Chondrocyte (in vitro differentiated cells): ENCODE measurements at regions not wholly inside any gene's neighbourhood (a gene's known extent, or its start where the extent isn't known, plus 50 kb on each side); places are given as distances from the start of the nearest gene placed in this dataset.

Experiments used
- DNase-seq: peaks from one replicate; pipeline ENCODE4 v3.0.0; 2021; ENCODE audit warnings: mixed read lengths, low spot score
- H3K27ac Mint-ChIP-seq: one replicate; pipeline ENCODE4 v1.8.0; 2021; ENCODE audit warnings: mild to moderate bottlenecking, moderate library complexity, mixed read lengths; ENCODE audit not compliant: unreplicated experiment
- H3K27me3 Mint-ChIP-seq: 2 replicates; pipeline ENCODE4 v1.8.0; 2021; ENCODE audit warnings: low read depth, mixed read lengths
- H3K36me3 Mint-ChIP-seq: 2 replicates; pipeline ENCODE4 v1.8.0; 2021; ENCODE audit warnings: low read depth, mixed read lengths
- H3K4me1 Mint-ChIP-seq: 2 replicates; pipeline ENCODE4 v1.8.0; 2021; ENCODE audit warnings: low read depth, mild to moderate bottlenecking, mixed read lengths
- H3K4me3 Mint-ChIP-seq: one replicate; pipeline ENCODE4 v1.8.0; 2021; ENCODE audit warnings: mild to moderate bottlenecking, moderate library complexity, mixed read lengths; ENCODE audit not compliant: unreplicated experiment
- H3K9me3 Mint-ChIP-seq: 2 replicates; pipeline ENCODE4 v1.8.0; 2021; ENCODE audit warnings: low read depth, mixed read lengths
- CTCF ChIP-seq: fragments of 200-600 bp; sonication (generic); IDR thresholded peaks from 2 replicates; pipeline ENCODE4 v1.5.0; 2021; ENCODE audit warnings: antibody characterized with exemption, mild to moderate bottlenecking, moderate library complexity

- no peak overlapping the region for H3K27ac Mint-ChIP-seq
- DNase-seq, result no peak
- no peaks in the 10 kb centered on the region for H3K4me1 Mint-ChIP-seq
- no peaks in the 10 kb centered on the region for H3K36me3 Mint-ChIP-seq
- H3K9me3 Mint-ChIP-seq, result no peaks in the 10 kb centered on the region
- no peak overlapping the region for H3K4me3 Mint-ChIP-seq
- peaks cover 2% of the 10 kb centered on the region for H3K27me3 Mint-ChIP-seq
- no peak for TF ChIP-seq CTCF
Observed at GRCh38 chr7:115754226-115754625, 276.3 kb downstream of the TFEC start.

- no peaks in the 10 kb centered on the region for H3K36me3 Mint-ChIP-seq
- H3K4me3 Mint-ChIP-seq, result no peak overlapping the region
- DNase-seq, result no peak
- TF ChIP-seq CTCF, result no peak
- H3K4me1 Mint-ChIP-seq, result peaks cover 4% of the 10 kb centered on the region
- H3K27ac Mint-ChIP-seq, result no peak overlapping the region
- no peaks in the 10 kb centered on the region for H3K27me3 Mint-ChIP-seq
- no peaks in the 10 kb centered on the region for H3K9me3 Mint-ChIP-seq
Observed at GRCh38 chr7:115749924-115750323, 280.6 kb downstream of the TFEC start.

GRCh38 chr7:115748123-115748738 lies 282.3 kb downstream of the TFEC start:
- peak; percentile 78 for TF ChIP-seq CTCF
- Mint-ChIP-seq H3K27me3 (no peaks in the 10 kb centered on the region), H3K27ac (no peak overlapping the region)

GRCh38 chr7:115747174-115747573 lies 283.4 kb downstream of the TFEC start:
- peaks cover 4% of the 10 kb centered on the region for H3K4me1 Mint-ChIP-seq
- TF ChIP-seq CTCF, result no peak
- H3K27me3 Mint-ChIP-seq, result no peaks in the 10 kb centered on the region
- no peaks in the 10 kb centered on the region for H3K36me3 Mint-ChIP-seq
- H3K4me3 Mint-ChIP-seq, result no peak overlapping the region
- no peak overlapping the region for H3K27ac Mint-ChIP-seq
- no peak for DNase-seq
- H3K9me3 Mint-ChIP-seq, result no peaks in the 10 kb centered on the region

More at GRCh38 chr7:115748123-115748738, 282.3 kb downstream of the TFEC start:
- Mint-ChIP-seq H3K36me3 (no peaks in the 10 kb centered on the region), H3K9me3 (no peaks in the 10 kb centered on the region), H3K4me1 (peaks cover 4% of the 10 kb centered on the region), H3K4me3 (no peak overlapping the region)
- DNase-seq, result no peak

GRCh38 chr7:115740043-115740442 lies 290.5 kb downstream of the TFEC start:
- H3K4me3 Mint-ChIP-seq, result no peak overlapping the region
- no peaks in the 10 kb centered on the region for H3K36me3 Mint-ChIP-seq
- no peak for TF ChIP-seq CTCF
- no peaks in the 10 kb centered on the region for H3K4me1 Mint-ChIP-seq
- no peaks in the 10 kb centered on the region for H3K9me3 Mint-ChIP-seq
- no peaks in the 10 kb centered on the region for H3K27me3 Mint-ChIP-seq
- no peak overlapping the region for H3K27ac Mint-ChIP-seq
- no peak for DNase-seq
